OCI-LY1 (cell line): ENCODE measurements at regions not wholly inside any gene's neighbourhood (a gene's known extent, or its start where the extent isn't known, plus 50 kb on each side); places are given as distances from the start of the nearest gene placed in this dataset.

Experiments used
- H2AFZ ChIP-seq: fragments of 200-600 bp; sonication (generic), shearing (Covaris generic); 2 replicates; pipeline ENCODE4 v1.6.0; 2014; ENCODE audit warnings: antibody characterized with exemption, mild to moderate bottlenecking, low read length
- H3F3A ChIP-seq: fragments of 200-600 bp; sonication (generic), shearing (Covaris generic); 2 replicates; pipeline ENCODE4 v1.6.0; 2014; ENCODE audit warnings: mild to moderate bottlenecking, antibody characterized with exemption, low read length, moderate library complexity; ENCODE audit not compliant: insufficient read depth
- H3K27ac ChIP-seq: fragments of 200-600 bp; sonication (generic); 2 replicates; pipeline ENCODE4 v1.5.1; 2014; ENCODE audit warnings: low read length, mixed run types, mild to moderate bottlenecking, low read depth; ENCODE audit not compliant: poor library complexity, severe bottlenecking
- H3K27me3 ChIP-seq: fragments of 200-600 bp; sonication (generic); 2 replicates; pipeline ENCODE4 v1.6.0; 2014; ENCODE audit warnings: antibody characterized with exemption, mild to moderate bottlenecking, low read length, moderate library complexity; ENCODE audit not compliant: insufficient read depth
- H3K36me3 ChIP-seq: fragments of 200-600 bp; sonication (generic); 2 replicates; pipeline ENCODE4 v1.6.1; 2014; ENCODE audit warnings: mild to moderate bottlenecking, antibody characterized with exemption, low read length, moderate library complexity, mixed read lengths; ENCODE audit not compliant: insufficient read depth
- H3K4me1 ChIP-seq: fragments of 200-600 bp; sonication (generic); 2 replicates; pipeline ENCODE4 v1.5.1; 2014; ENCODE audit warnings: mild to moderate bottlenecking, low read length, moderate library complexity; ENCODE audit not compliant: insufficient read depth, severe bottlenecking
- H3K4me2 ChIP-seq: fragments of 200-600 bp; sonication (generic), shearing (Covaris generic); 2 replicates; pipeline ENCODE4 v1.6.1; 2014; ENCODE audit warnings: low read length
- H3K4me3 ChIP-seq: fragments of 200-600 bp; sonication (generic); 2 replicates; pipeline ENCODE4 v1.5.1; 2014; ENCODE audit warnings: low read length, low read depth, mild to moderate bottlenecking, mixed read lengths; ENCODE audit not compliant: poor library complexity, severe bottlenecking
- H3K79me2 ChIP-seq: fragments of 200-600 bp; shearing (Covaris generic); 2 replicates; pipeline ENCODE4 v1.6.1; 2016; ENCODE audit warnings: mixed run types, low read length, mixed read lengths; ENCODE audit not compliant: insufficient read depth
- H3K9ac ChIP-seq: fragments of 200-600 bp; sonication (generic), shearing (Covaris generic); 2 replicates; pipeline ENCODE4 v1.6.1; 2014; ENCODE audit warnings: mild to moderate bottlenecking, low read length, mixed read lengths
- H3K9me2 ChIP-seq: fragments of 200-600 bp; sonication (generic), shearing (Covaris generic); 2 replicates; pipeline ENCODE4 v1.6.1; 2014; ENCODE audit warnings: low read depth, mild to moderate bottlenecking, low read length, mixed read lengths
- H3K9me3 ChIP-seq: fragments of 200-600 bp; shearing (Covaris generic); 2 replicates; pipeline ENCODE4 v1.6.1; 2014; ENCODE audit warnings: low read length, mixed read lengths
- H4K20me1 ChIP-seq: fragments of 200-600 bp; sonication (generic), shearing (Covaris generic); 2 replicates; pipeline ENCODE4 v1.6.0; 2016; ENCODE audit warnings: mild to moderate bottlenecking, low read length; ENCODE audit not compliant: insufficient read depth
- CTCF ChIP-seq: fragments of 200-600 bp; sonication (generic), shearing (Covaris generic); IDR thresholded peaks from 2 replicates; pipeline ENCODE4 v1.5.1; 2017; ENCODE audit warnings: mild to moderate bottlenecking, antibody characterized with exemption, low read length, moderate library complexity, mixed read lengths
- EZH2 ChIP-seq: fragments of 200-600 bp; sonication (generic), shearing (Covaris generic); IDR thresholded peaks from 2 replicates; pipeline ENCODE4 v1.8.0; 2017; ENCODE audit warnings: borderline replicate concordance, mixed run types, mild to moderate bottlenecking, antibody characterized with exemption, low read length, moderate library complexity, mixed read lengths

- H3F3A ChIP-seq = no peaks in the 10 kb centered on the region
- no peaks in the 10 kb centered on the region for H3K4me1 ChIP-seq
- H3K79me2 ChIP-seq = no peaks in the 10 kb centered on the region
- peaks cover 7% of the 10 kb centered on the region; the same call in 1 of the 2 replicates for H3K27me3 ChIP-seq
- H3K9me3 ChIP-seq = no peaks in the 10 kb centered on the region
- H3K9ac ChIP-seq = no peak overlapping the region
- H3K9me2 ChIP-seq = no peaks in the 10 kb centered on the region
- TF ChIP-seq EZH2 = no peak
- TF ChIP-seq CTCF = no peak
- H3K36me3 ChIP-seq = no peaks in the 10 kb centered on the region
- H4K20me1 ChIP-seq = no peaks in the 10 kb centered on the region
- H2AFZ ChIP-seq = no peak overlapping the region
- no peak overlapping the region for H3K4me2 ChIP-seq
- no peak overlapping the region for H3K27ac ChIP-seq
- no peak overlapping the region for H3K4me3 ChIP-seq
Measured at GRCh38 chr7:33733870-33734650, 171.3 kb upstream of the BMPER start.

GRCh38 chr7:33735403-33735802, 169.9 kb upstream of the BMPER start:
- peaks cover 7% of the 10 kb centered on the region; the same call in 1 of the 2 replicates for H3K27me3 ChIP-seq
- TF ChIP-seq CTCF (no peak), EZH2 (no peak)
- H3K9me3 ChIP-seq = no peaks in the 10 kb centered on the region
- H3K4me3 ChIP-seq = no peak overlapping the region
- no peak overlapping the region for H2AFZ ChIP-seq
- no peak overlapping the region for H3K9ac ChIP-seq
- no peaks in the 10 kb centered on the region for H3K79me2 ChIP-seq
- no peak overlapping the region for H3K4me2 ChIP-seq
- H3F3A ChIP-seq = no peaks in the 10 kb centered on the region
- no peaks in the 10 kb centered on the region for H3K9me2 ChIP-seq
- H3K36me3 ChIP-seq = no peaks in the 10 kb centered on the region
- no peak overlapping the region for H3K27ac ChIP-seq
- H3K4me1 ChIP-seq = no peaks in the 10 kb centered on the region
- H4K20me1 ChIP-seq = no peaks in the 10 kb centered on the region

GRCh38 chr7:33736521-33737221, 168.7 kb upstream of the BMPER start:
- no peaks in the 10 kb centered on the region for H4K20me1 ChIP-seq
- no peak overlapping the region for H3K4me3 ChIP-seq
- no peaks in the 10 kb centered on the region for H3K9me3 ChIP-seq
- no peaks in the 10 kb centered on the region for H3F3A ChIP-seq
- no peak overlapping the region for H3K27ac ChIP-seq
- H3K4me1 ChIP-seq = no peaks in the 10 kb centered on the region
- no peak overlapping the region for H3K9ac ChIP-seq
- no peaks in the 10 kb centered on the region for H3K36me3 ChIP-seq
- no peak overlapping the region for H3K4me2 ChIP-seq
- TF ChIP-seq EZH2 (no peak), CTCF (no peak)
- peaks cover 7% of the 10 kb centered on the region; the same call in 1 of the 2 replicates for H3K27me3 ChIP-seq
- no peak overlapping the region for H2AFZ ChIP-seq
- H3K79me2 ChIP-seq = no peaks in the 10 kb centered on the region
- H3K9me2 ChIP-seq = no peaks in the 10 kb centered on the region
